ENCODE measurements at regions not wholly inside any gene's neighbourhood (a gene's known extent, or its start where the extent isn't known, plus 50 kb on each side); places are given as distances from the start of the nearest gene placed in this dataset.

GRCh38 chr18:73835039-73835438 is 312.6 kb downstream of the FBXO15 start:
- TF ChIP-seq, protein P1, sequence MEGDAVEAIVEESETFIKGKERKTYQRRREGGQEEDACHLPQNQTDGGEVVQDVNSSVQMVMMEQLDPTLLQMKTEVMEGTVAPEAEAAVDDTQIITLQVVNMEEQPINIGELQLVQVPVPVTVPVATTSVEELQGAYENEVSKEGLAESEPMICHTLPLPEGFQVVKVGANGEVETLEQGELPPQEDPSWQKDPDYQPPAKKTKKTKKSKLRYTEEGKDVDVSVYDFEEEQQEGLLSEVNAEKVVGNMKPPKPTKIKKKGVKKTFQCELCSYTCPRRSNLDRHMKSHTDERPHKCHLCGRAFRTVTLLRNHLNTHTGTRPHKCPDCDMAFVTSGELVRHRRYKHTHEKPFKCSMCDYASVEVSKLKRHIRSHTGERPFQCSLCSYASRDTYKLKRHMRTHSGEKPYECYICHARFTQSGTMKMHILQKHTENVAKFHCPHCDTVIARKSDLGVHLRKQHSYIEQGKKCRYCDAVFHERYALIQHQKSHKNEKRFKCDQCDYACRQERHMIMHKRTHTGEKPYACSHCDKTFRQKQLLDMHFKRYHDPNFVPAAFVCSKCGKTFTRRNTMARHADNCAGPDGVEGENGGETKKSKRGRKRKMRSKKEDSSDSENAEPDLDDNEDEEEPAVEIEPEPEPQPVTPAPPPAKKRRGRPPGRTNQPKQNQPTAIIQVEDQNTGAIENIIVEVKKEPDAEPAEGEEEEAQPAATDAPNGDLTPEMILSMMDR (IDR thresholded peaks at IDR 0.05) = no peak
- TF ChIP-seq POLR2A (IDR thresholded peaks at IDR 0.05) = no peak
